Transverse colon (tissue), 4 donors: ENCODE measurements at regions not wholly inside any gene's neighbourhood (a gene's known extent, or its start where the extent isn't known, plus 50 kb on each side); places are given as distances from the start of the nearest gene placed in this dataset.

Experiments
- DNase-seq: peaks from one replicate; pipeline ENCODE4 v3.0.0-alpha.2; 2019
- H3K27ac ChIP-seq, 4 donors: fragments of 200-600 bp; sonication (generic); 2 replicates each; pipeline ENCODE4 v1.5.1; 2016 to 2018; ENCODE audit warnings: inconsistent platforms in 4 of 4
- H3K27me3 ChIP-seq: fragments of 200-600 bp; sonication (generic); 2 replicates; pipeline ENCODE4 v1.5.1; 2017; ENCODE audit warnings: inconsistent platforms
- H3K36me3 ChIP-seq, 4 donors: fragments of 200-600 bp; sonication (generic); 2 replicates each; pipeline ENCODE4 v1.5.1; 2017 to 2019; ENCODE audit warnings: inconsistent platforms in 4 of 4
- H3K4me1 ChIP-seq, 4 donors: fragments of 200-600 bp; sonication (generic); 2 replicates each; pipeline ENCODE4 v1.5.1; 2017 to 2020; ENCODE audit warnings: inconsistent platforms in 4 of 4
- H3K4me3 ChIP-seq, 4 donors: fragments of 200-600 bp; sonication (generic); 1 replicate in 1 of 4; 2 replicates in 3 of 4; pipeline versions ENCODE4 v1.5.1 to v1.6.1; 2017 to 2019; ENCODE audit warnings: inconsistent platforms in 4 of 4
- H3K9me3 ChIP-seq, 2 donors: fragments of 200-600 bp; sonication (generic); 2 replicates each; pipeline ENCODE4 v1.5.1; 2017 to 2019; ENCODE audit warnings: inconsistent platforms in 2 of 2
- CTCF ChIP-seq, 5 experiments: fragments of 200-600 bp in 3 of 5; fragments of 450-650 bp in 2 of 5; sonication (generic) in 3 of 5; IDR thresholded peaks; 1 replicate in 2 of 5; 2 replicates in 3 of 5; pipeline ENCODE4 v1.5.1; 2016 to 2017; ENCODE audit warnings: antibody characterized with exemption in 5 of 5, inconsistent platforms in 3 of 5, mild to moderate bottlenecking in 2 of 5, moderate library complexity in 1 of 5
- EP300 ChIP-seq: sonication (generic); formaldehyde crosslinking; IDR thresholded peaks from one replicate; pipeline ENCODE4 v1.6.1; 2017; ENCODE audit warnings: antibody characterized with exemption, low read depth
- POLR2A ChIP-seq: fragments of 450-650 bp; IDR thresholded peaks from one replicate; pipeline ENCODE4 v1.6.1; 2016; ENCODE audit warnings: antibody characterized with exemption, mild to moderate bottlenecking, moderate library complexity
- POLR2AphosphoS5 ChIP-seq, 3 donors: sonication (generic); formaldehyde crosslinking; IDR thresholded peaks; one replicate each; pipeline ENCODE4 v1.6.1; 2016; ENCODE audit warnings: antibody characterized with exemption in 3 of 3
- WGBS, 2 donors: methylation state at CpG; one replicate each; pipeline ENCODE4 v1.1.5; 2018; ENCODE audit warnings: low coverage in 1 of 2; 5-methylcytosine and 5-hydroxymethylcytosine counted together
- in situ Hi-C, 4 donors: fragments of 200-750 bp; cut with MboI; loops; one replicate each; pipeline versions ENCODE4 v1.15.0 to v1.15.1; 2017; ENCODE audit warnings: low sequenced_read_pairs in 3 of 4, low pct_ligation_motif_present in 1 of 4, low pct_unique_long_range_greater_than_20kb in 1 of 4
- intact Hi-C: fragments of 100-400 bp; cut with DNase I; formaldehyde crosslinking; loops from one replicate; pipeline ENCODE4 v1.15.1; 2023; ENCODE audit warnings: low total_unique reads

DNA sequence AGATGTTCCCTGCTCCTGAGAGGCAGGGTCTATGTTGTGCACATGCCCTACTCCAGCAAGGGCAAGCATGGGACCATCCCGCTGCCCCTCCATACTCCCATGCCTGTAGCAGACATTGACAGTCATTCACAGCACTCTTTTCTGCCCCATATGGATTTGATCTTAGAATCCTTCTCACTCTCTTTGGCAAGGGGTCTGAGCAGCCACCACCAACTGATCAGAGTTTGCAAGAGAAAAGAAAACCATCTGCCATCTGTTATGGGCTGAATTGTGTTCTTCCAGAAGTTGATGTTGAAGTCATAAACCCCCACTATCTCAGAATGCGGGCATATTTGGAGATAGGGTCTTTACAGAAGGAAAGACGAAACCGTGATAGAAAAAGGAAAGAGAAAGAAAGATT is 315.1 kb upstream of the CLINT1 start:
- in situ Hi-C loops (loop anchor here (5.0 to 25.0 kb wide), 3 partner anchors 931 to 938 kb away; no protein-coding TSS in a partner anchor), intact Hi-C loops (loop anchor here (10.0 kb wide), 2 partner anchors 521 to 1649 kb away; no protein-coding TSS in a partner anchor)
- Histone ChIP-seq H3K27ac (no peak overlapping the region), H3K36me3 (no peaks in the 10 kb centered on the region), H3K9me3 (no peaks in the 10 kb centered on the region), H3K27me3 (no peaks in the 10 kb centered on the region), H3K4me3 (no peak overlapping the region), H3K4me1 (peaks cover 8 to 30% (median 16%) of the 10 kb centered on the region in 4 donors)
- 90 to 94% methylated on average over 3 to 4 of the region's 4 CpGs for WGBS, 2 donors
- DNase-seq = no peak
- TF ChIP-seq CTCF (IDR thresholded peaks at IDR 0.05) (no peak), EP300 (no peak), POLR2AphosphoS5 (IDR thresholded peaks at IDR 0.05) (no peak), POLR2A (no peak)

DNA sequence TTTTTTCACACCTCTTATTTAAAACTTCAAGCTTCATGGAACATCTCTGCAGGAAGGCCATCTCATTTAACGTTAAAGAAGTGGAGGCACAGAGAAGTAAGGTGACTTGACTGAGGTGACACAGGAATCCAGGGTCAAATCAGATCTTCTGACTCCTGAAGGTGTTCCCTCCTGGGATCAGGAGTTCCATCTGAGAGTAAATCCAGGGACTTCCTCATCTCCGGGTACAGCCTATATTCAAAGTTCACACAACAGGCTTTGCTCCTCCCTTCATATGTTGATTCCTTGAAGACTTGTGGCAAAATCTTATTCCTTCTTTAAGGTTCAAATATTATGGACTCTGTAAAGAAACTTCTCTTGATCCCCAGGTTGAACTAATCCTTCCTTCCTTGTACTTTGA is 313.1 kb upstream of the CLINT1 start:
- 60% methylated on average over 2 of the region's 2 CpGs; no CpG with 5 or more reads in 1 of the 2 donors for WGBS, 2 donors
- no peak overlapping the region for H3K27ac ChIP-seq
- intact Hi-C loops = loop anchor here (10.0 kb wide), 2 partner anchors 523 to 1647 kb away; no protein-coding TSS in a partner anchor
- H3K4me3 ChIP-seq = no peak overlapping the region
- H3K9me3 ChIP-seq = no peaks in the 10 kb centered on the region
- no peaks in the 10 kb centered on the region for H3K27me3 ChIP-seq
- no peak for DNase-seq
- in situ Hi-C loops = loop anchor here (5.0 to 25.0 kb wide), 3 partner anchors 933 to 940 kb away; no protein-coding TSS in a partner anchor
- no peaks in the 10 kb centered on the region for H3K36me3 ChIP-seq
- TF ChIP-seq EP300 (no peak), POLR2AphosphoS5 (IDR thresholded peaks at IDR 0.05) (no peak), CTCF (IDR thresholded peaks at IDR 0.05) (no peak), POLR2A (no peak)
- peaks cover 8 to 30% (median 16%) of the 10 kb centered on the region in 4 donors for H3K4me1 ChIP-seq

GRCh38 chr5:158170534-158170933 is 311.6 kb upstream of the CLINT1 start:
- Histone ChIP-seq H3K27me3 (no peaks in the 10 kb centered on the region), H3K27ac (peak overlapping the region; percentile 14 to 61 (median 48)), H3K9me3 (no peaks in the 10 kb centered on the region), H3K4me3 (no peak overlapping the region), H3K36me3 (no peaks in the 10 kb centered on the region), H3K4me1 (peaks cover 3 to 20% (median 8%) of the 10 kb centered on the region in 4 donors)
- TF ChIP-seq POLR2A (no peak), CTCF (IDR thresholded peaks at IDR 0.05) (peak in 1 of 5 experiments; percentile 12)
- peak; percentile 38 for DNase-seq
- intact Hi-C loops = loop anchor here (10.0 kb wide), 2 partner anchors 524 to 1646 kb away; no protein-coding TSS in a partner anchor
- in situ Hi-C loops = loop anchor here (5.0 to 25.0 kb wide), 3 partner anchors 934 to 942 kb away; no protein-coding TSS in a partner anchor
- 63 to 68% methylated on average over 1 to 2 of the region's 2 CpGs for WGBS, 2 donors

GRCh38 chr5:158170060-158170459 is 311.1 kb upstream of the CLINT1 start:
- Histone ChIP-seq H3K4me1 (peaks cover 0 to 15% (median 4%) of the 10 kb centered on the region in 4 donors), H3K4me3 (no peak overlapping the region), H3K27ac (peak overlapping the region; percentile 14 to 61 (median 48)), H3K9me3 (no peaks in the 10 kb centered on the region), H3K27me3 (no peaks in the 10 kb centered on the region), H3K36me3 (no peaks in the 10 kb centered on the region)
- peak; percentile 66 for DNase-seq
- TF ChIP-seq POLR2A (no peak), CTCF (IDR thresholded peaks at IDR 0.05) (no peak), POLR2AphosphoS5 (IDR thresholded peaks at IDR 0.05) (no peak), EP300 (no peak)
- intact Hi-C loops = loop anchor here (10.0 kb wide), 2 partner anchors 525 to 1645 kb away; no protein-coding TSS in a partner anchor
- 57 to 59% methylated on average over 2 to 3 of the region's 3 CpGs for WGBS, 2 donors
- in situ Hi-C loops = loop anchor here (5.0 to 25.0 kb wide), 3 partner anchors 935 to 942 kb away; no protein-coding TSS in a partner anchor
